MM.1S (cell line): ENCODE measurements at regions not wholly inside any gene's neighbourhood (a gene's known extent, or its start where the extent isn't known, plus 50 kb on each side); places are given as distances from the start of the nearest gene placed in this dataset.

Source experiments
- CTCF ChIP-seq: fragments of 300-600 bp; sonication (generic); IDR thresholded peaks from 2 replicates; pipeline ENCODE4 v1.5.1; 2016; ENCODE audit warnings: antibody characterized with exemption, low read length, mixed read lengths
- EZH2 ChIP-seq: fragments of 300-600 bp; sonication (generic); optimal IDR thresholded peaks from 2 replicates; pipeline ENCODE3; 2017; ENCODE audit warnings: low read depth, mild to moderate bottlenecking, antibody characterized with exemption, low read length, mixed read lengths

GRCh38 chr1:184283999-184284398 is 102.8 kb upstream of the C1orf21 start:
- TF ChIP-seq CTCF (no peak), EZH2 (no peak)
